LNCaP clone FGC (cell line): ENCODE measurements at regions not wholly inside any gene's neighbourhood (a gene's known extent, or its start where the extent isn't known, plus 50 kb on each side); places are given as distances from the start of the nearest gene placed in this dataset.
"Not testable (repeated sequence)": the region's sequence is repeated elsewhere in the genome, so short reads cannot be mapped to it uniquely, and the experiment has no call there.

ENCODE experiments used
- DNase-seq: peaks from one replicate; pipeline ENCODE4 v3.0.0-alpha.2; 2011; ENCODE audit warnings: low read depth
- H3K4me3 ChIP-seq: 2 replicates; pipeline ENCODE4 v1.5.1; 2011; ENCODE audit warnings: mild to moderate bottlenecking, low read depth, low read length, control low read depth
- TF ChIP-seq, protein P1 (sequence below): IDR thresholded peaks from 2 replicates; pipeline ENCODE4 v1.5.1; 2012; ENCODE audit warnings: mild to moderate bottlenecking; ENCODE audit not compliant: control insufficient read depth, insufficient read depth; ENCODE audit errors: extremely low read depth

DNA sequence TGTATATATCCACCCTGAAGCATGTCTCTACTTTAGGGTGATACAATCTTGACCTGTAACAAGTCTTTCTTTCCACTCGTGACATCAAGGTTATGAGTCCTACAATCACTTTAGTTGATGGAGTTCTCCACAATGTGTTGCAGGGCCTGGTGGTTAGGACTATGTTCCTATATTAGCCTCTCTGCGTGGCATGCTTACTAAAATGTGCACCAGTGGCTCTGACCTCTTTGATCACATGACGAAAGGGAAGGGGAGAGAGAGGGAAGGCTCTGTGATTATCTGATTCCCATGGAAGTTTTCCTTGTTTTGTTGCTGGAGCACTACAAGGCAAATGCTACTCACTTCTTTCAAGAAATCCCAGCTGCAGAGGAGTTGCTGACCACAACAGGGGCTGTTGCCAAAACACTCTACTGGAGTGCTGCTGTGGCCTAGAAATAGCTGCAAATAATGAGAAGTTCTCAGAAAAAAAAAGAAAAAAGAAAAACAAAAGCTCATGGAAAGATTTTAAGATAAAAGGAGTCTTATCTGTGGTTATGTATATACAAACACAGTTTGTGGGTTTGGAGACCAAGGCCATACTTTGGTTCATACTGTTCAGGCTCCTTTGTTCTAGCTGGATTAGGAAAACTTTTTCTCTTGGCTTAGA, 272.8 kb upstream of the MMADHC start:
- no peak for DNase-seq
- TF ChIP-seq, protein P1, sequence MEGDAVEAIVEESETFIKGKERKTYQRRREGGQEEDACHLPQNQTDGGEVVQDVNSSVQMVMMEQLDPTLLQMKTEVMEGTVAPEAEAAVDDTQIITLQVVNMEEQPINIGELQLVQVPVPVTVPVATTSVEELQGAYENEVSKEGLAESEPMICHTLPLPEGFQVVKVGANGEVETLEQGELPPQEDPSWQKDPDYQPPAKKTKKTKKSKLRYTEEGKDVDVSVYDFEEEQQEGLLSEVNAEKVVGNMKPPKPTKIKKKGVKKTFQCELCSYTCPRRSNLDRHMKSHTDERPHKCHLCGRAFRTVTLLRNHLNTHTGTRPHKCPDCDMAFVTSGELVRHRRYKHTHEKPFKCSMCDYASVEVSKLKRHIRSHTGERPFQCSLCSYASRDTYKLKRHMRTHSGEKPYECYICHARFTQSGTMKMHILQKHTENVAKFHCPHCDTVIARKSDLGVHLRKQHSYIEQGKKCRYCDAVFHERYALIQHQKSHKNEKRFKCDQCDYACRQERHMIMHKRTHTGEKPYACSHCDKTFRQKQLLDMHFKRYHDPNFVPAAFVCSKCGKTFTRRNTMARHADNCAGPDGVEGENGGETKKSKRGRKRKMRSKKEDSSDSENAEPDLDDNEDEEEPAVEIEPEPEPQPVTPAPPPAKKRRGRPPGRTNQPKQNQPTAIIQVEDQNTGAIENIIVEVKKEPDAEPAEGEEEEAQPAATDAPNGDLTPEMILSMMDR, result no peak
- no peak overlapping the region for H3K4me3 ChIP-seq

GRCh38 chr2:149858901-149859634, 271.5 kb upstream of the MMADHC start:
- no peak overlapping the region for H3K4me3 ChIP-seq
- DNase-seq, result no peak
- TF ChIP-seq, protein P1, result no peak

GRCh38 chr2:149858216-149858615, 270.6 kb upstream of the MMADHC start:
- no peak overlapping the region for H3K4me3 ChIP-seq
- TF ChIP-seq, protein P1, result no peak
- DNase-seq, result no peak

GRCh38 chr2:149857344-149857743, 269.8 kb upstream of the MMADHC start:
- no peak for DNase-seq
- TF ChIP-seq, protein P1, result no peak
- no peak overlapping the region for H3K4me3 ChIP-seq

DNA sequence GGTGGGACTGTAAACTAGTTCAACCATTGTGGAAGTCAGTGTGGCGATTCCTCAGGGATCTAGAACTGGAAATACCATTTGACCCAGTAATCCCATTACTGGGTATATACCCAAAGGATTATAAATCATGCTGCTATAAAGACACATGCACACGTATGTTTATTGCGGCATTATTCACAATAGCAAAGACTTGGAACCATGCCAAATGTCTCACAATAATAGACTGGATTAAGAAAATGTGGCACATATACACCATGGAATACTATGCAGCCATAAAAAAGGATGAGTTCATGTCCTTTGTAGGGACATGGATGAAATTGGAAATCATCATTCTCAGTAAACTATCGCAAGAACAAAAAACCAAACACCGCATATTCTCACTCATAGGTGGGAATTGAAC, 268.3 kb upstream of the MMADHC start:
- DNase-seq, H3K4me3 ChIP-seq: not testable (repeated sequence)

DNA sequence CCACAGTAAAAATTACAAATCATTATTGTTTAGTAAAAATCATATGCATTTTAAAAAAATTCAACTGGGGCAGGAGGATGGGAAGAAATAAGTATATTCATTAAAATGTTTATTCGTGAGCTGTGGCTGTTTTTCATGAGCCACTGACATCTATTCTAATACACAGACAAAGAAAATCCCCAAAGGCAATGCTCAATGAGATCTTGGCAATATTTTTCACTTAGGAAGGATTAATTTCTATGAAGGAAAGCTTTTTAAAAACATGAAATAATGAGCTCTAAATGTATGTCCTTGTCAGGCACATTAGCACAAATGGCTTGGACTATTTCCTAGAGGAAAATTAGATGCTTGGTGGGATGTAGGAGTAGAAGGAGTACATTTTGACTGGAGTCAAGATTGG, 262.0 kb upstream of the MMADHC start:
- TF ChIP-seq, protein P1, result no peak
- no peak for DNase-seq
- H3K4me3 ChIP-seq, result no peak overlapping the region

DNA sequence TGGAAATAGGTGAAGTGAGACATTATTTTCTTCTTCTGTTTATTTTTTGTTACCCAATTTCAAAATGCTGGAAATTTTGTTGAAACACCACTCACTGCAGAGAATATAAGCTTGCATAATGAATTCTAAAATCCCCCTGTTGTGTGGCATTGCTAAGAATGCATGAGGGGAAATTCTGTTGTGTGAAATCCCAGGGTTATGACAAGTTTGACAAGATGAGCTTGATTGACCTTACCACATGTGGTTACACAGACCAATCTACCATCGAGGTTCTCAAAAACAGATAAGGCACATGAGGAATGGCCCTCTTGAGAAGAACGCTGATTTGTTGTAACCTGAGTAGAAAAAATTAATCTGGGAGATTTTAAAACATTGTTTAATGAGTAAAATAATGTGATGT, 261.6 kb upstream of the MMADHC start:
- DNase-seq, result no peak
- TF ChIP-seq, protein P1, result no peak

More for the DNA sequence above, 261.6 kb upstream of the MMADHC start:
- H3K4me3 ChIP-seq, result no peak overlapping the region
